ENCODE measurements at regions not wholly inside any gene's neighbourhood (a gene's known extent, or its start where the extent isn't known, plus 50 kb on each side); places are given as distances from the start of the nearest gene placed in this dataset.

DNA sequence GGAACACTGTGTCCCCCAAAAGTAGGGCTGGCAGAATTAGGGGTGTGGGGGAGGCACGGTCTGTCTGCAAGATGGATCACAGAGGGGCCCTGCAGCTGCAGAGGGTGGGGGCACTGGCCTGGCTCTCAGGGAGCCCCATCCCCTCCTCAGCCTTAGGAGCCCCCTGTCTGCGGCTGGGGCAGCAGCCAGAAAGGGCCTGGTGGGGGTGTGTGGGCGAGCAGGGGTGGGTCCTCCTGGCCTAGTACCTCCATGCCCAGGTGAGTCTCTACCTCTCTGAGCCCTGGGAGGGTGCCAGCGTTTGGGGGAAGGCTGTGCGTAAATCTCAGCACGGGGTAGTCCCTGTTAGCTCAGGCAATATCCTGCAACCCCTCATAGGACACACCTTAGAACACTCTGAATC is 280.5 kb upstream of the PPP2R2D start:
- TF ChIP-seq, protein P1, sequence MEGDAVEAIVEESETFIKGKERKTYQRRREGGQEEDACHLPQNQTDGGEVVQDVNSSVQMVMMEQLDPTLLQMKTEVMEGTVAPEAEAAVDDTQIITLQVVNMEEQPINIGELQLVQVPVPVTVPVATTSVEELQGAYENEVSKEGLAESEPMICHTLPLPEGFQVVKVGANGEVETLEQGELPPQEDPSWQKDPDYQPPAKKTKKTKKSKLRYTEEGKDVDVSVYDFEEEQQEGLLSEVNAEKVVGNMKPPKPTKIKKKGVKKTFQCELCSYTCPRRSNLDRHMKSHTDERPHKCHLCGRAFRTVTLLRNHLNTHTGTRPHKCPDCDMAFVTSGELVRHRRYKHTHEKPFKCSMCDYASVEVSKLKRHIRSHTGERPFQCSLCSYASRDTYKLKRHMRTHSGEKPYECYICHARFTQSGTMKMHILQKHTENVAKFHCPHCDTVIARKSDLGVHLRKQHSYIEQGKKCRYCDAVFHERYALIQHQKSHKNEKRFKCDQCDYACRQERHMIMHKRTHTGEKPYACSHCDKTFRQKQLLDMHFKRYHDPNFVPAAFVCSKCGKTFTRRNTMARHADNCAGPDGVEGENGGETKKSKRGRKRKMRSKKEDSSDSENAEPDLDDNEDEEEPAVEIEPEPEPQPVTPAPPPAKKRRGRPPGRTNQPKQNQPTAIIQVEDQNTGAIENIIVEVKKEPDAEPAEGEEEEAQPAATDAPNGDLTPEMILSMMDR (IDR thresholded peaks at IDR 0.05), result no peak
- no peak for TF ChIP-seq POLR2AphosphoS5 (IDR thresholded peaks at IDR 0.05)
